ENCODE measurements at regions not wholly inside any gene's neighbourhood (a gene's known extent, or its start where the extent isn't known, plus 50 kb on each side); places are given as distances from the start of the nearest gene placed in this dataset.

GRCh38 chr7:15836041-15836440, 149.6 kb upstream of the MEOX2 start:
- Histone ChIP-seq H3K36me3 (no peaks in the 10 kb centered on the region), H3K27ac (no peak overlapping the region), H3K27me3 (no peaks in the 10 kb centered on the region), H3K9me3 (no peaks in the 10 kb centered on the region), H3K4me1 (peaks cover 22% of the 10 kb centered on the region), H3K4me3 (no peak overlapping the region)
- DNase-seq (ENCODE audit: extremely low spot score in 2 of 2) = no peak
- intact Hi-C loops (cut with DNase I) = no loop called here
- TF ChIP-seq, protein P1, sequence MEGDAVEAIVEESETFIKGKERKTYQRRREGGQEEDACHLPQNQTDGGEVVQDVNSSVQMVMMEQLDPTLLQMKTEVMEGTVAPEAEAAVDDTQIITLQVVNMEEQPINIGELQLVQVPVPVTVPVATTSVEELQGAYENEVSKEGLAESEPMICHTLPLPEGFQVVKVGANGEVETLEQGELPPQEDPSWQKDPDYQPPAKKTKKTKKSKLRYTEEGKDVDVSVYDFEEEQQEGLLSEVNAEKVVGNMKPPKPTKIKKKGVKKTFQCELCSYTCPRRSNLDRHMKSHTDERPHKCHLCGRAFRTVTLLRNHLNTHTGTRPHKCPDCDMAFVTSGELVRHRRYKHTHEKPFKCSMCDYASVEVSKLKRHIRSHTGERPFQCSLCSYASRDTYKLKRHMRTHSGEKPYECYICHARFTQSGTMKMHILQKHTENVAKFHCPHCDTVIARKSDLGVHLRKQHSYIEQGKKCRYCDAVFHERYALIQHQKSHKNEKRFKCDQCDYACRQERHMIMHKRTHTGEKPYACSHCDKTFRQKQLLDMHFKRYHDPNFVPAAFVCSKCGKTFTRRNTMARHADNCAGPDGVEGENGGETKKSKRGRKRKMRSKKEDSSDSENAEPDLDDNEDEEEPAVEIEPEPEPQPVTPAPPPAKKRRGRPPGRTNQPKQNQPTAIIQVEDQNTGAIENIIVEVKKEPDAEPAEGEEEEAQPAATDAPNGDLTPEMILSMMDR (IDR thresholded peaks at IDR 0.05) = no peak
- TF ChIP-seq POLR2A (IDR thresholded peaks at IDR 0.05) = no peak
- no peak for TF ChIP-seq POLR2AphosphoS5 (IDR thresholded peaks at IDR 0.05; ENCODE audit: insufficient read depth in 1 of 2, low read depth in 1 of 2)

DNA sequence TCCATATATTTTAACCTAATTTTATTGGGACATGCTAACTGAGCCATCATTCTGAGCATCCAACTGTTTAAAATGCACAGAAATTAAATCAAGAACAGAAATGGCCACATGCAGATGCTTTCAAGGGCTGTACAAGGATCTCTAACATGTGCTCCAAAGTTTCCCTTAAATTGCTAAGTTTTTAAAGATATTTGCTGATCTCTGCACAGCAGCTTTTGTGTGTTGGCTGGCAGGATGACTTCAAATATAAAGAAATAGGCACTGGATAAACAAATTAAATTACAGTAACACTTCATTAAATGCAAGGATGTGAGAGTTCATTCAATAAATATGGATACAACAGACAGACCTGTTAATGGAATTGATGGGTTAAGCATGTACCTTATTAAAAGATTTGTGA, 148.0 kb upstream of the MEOX2 start:
- DNase-seq (ENCODE audit: extremely low spot score in 2 of 2) = no peak
- H3K9me3 ChIP-seq = no peaks in the 10 kb centered on the region
- no peaks in the 10 kb centered on the region for H3K36me3 ChIP-seq
- TF ChIP-seq POLR2AphosphoS5 (IDR thresholded peaks at IDR 0.05; ENCODE audit: insufficient read depth in 1 of 2, low read depth in 1 of 2) (no peak), POLR2A (IDR thresholded peaks at IDR 0.05) (no peak)
- TF ChIP-seq, protein P1 (IDR thresholded peaks at IDR 0.05) = no peak
- H3K27ac ChIP-seq = no peak overlapping the region
- H3K27me3 ChIP-seq = no peaks in the 10 kb centered on the region
- no peak overlapping the region for H3K4me3 ChIP-seq
- H3K4me1 ChIP-seq = peaks cover 13% of the 10 kb centered on the region
- intact Hi-C loops (cut with DNase I) = no loop called here

GRCh38 chr7:15832996-15833395, 146.5 kb upstream of the MEOX2 start:
- Histone ChIP-seq H3K27ac (no peak overlapping the region), H3K4me3 (no peak overlapping the region), H3K9me3 (no peaks in the 10 kb centered on the region), H3K27me3 (no peaks in the 10 kb centered on the region), H3K4me1 (peaks cover 13% of the 10 kb centered on the region), H3K36me3 (no peaks in the 10 kb centered on the region)
- no peak for TF ChIP-seq POLR2AphosphoS5 (IDR thresholded peaks at IDR 0.05; ENCODE audit: insufficient read depth in 1 of 2, low read depth in 1 of 2)
- TF ChIP-seq, protein P1 (IDR thresholded peaks at IDR 0.05) = no peak
- intact Hi-C loops (cut with DNase I) = no loop called here
- DNase-seq (ENCODE audit: extremely low spot score in 2 of 2) = no peak

DNA sequence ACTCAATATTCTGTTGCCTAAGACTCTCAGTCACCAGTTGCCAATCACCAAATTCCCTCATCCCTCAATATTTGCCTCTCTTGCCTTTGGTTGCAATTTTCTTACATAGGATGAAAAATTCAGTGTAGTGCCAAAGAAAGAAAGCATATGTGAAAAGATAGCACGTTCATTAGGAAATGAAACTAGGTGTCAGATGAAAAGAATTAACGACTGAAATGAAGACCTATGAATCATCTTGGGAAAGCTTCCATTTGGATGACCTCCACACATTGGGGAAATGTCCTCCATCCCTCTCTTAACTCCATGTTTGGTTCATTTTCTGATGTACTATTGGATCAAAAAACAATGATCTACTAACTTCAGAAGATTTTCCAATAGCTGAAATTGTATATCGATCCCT, 145.1 kb upstream of the MEOX2 start:
- TF ChIP-seq, protein P1 (IDR thresholded peaks at IDR 0.05) = no peak
- TF ChIP-seq POLR2A (IDR thresholded peaks at IDR 0.05) (no peak), POLR2AphosphoS5 (IDR thresholded peaks at IDR 0.05; ENCODE audit: insufficient read depth in 1 of 2, low read depth in 1 of 2) (no peak)
- DNase-seq (ENCODE audit: extremely low spot score in 2 of 2) = no peak

GRCh38 chr7:15829691-15830090, 143.2 kb upstream of the MEOX2 start:
- peaks cover 13% of the 10 kb centered on the region for H3K4me1 ChIP-seq
- intact Hi-C loops (cut with DNase I) = no loop called here

More for the DNA sequence above, 145.1 kb upstream of the MEOX2 start:
- intact Hi-C loops (cut with DNase I) = no loop called here
- H3K27ac ChIP-seq = no peak overlapping the region
- no peaks in the 10 kb centered on the region for H3K9me3 ChIP-seq
- no peaks in the 10 kb centered on the region for H3K27me3 ChIP-seq
- H3K4me3 ChIP-seq = no peak overlapping the region
- H3K36me3 ChIP-seq = no peaks in the 10 kb centered on the region
- H3K4me1 ChIP-seq = peaks cover 13% of the 10 kb centered on the region

More at GRCh38 chr7:15829691-15830090, 143.2 kb upstream of the MEOX2 start:
- H3K36me3 ChIP-seq = no peaks in the 10 kb centered on the region
- DNase-seq (ENCODE audit: extremely low spot score in 2 of 2) = peak in 1 of 2 donors; percentile 89
- H3K9me3 ChIP-seq = no peaks in the 10 kb centered on the region
- no peak overlapping the region for H3K4me3 ChIP-seq
- H3K27ac ChIP-seq = no peak overlapping the region
- no peaks in the 10 kb centered on the region for H3K27me3 ChIP-seq
- TF ChIP-seq, protein P1 (IDR thresholded peaks at IDR 0.05) = no peak
- TF ChIP-seq POLR2AphosphoS5 (IDR thresholded peaks at IDR 0.05; ENCODE audit: insufficient read depth in 1 of 2, low read depth in 1 of 2) = peak in 1 of 2 donors; percentile 45

Data from vagina (tissue), 2 donors.